ENCODE measurements at regions not wholly inside any gene's neighbourhood (a gene's known extent, or its start where the extent isn't known, plus 50 kb on each side); places are given as distances from the start of the nearest gene placed in this dataset.

DNA sequence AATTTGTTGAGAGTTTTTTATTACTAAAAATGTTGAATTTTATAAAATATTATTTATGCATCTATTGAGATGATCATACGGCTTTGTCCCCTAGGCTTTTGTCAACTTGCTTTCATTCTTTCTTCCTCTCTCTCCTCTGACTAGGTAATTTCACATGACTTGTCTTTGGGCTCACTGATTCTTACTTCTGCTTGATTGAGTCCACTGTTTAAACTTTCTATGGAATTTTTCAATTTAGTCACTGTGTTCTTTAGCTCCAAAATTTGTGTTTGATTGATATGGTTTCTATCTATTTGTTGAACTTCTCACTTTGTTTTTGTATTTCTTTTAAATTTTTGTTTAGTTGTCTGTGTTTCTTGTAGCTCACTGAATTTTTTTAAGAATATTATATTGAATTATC, 65.9 kb upstream of the PTPRZ1 start:
- no peak for TF ChIP-seq CTCF (conservative IDR thresholded peaks at IDR 0.05; ENCODE audit: low read depth, low read length)
- no peak for TF ChIP-seq EZH2 (IDR thresholded peaks at IDR 0.05; ENCODE audit: borderline replicate concordance, low read depth, low read length, poor library complexity, severe bottlenecking)

All from A673 (cell line).